Keratinocyte (primary cell): ENCODE measurements at regions not wholly inside any gene's neighbourhood (a gene's known extent, or its start where the extent isn't known, plus 50 kb on each side); places are given as distances from the start of the nearest gene placed in this dataset.

Experiments
- DNase-seq: peaks from one replicate; pipeline ENCODE4 v3.0.0-alpha.2; 2011; ENCODE audit warnings: low read depth, missing footprints, low spot score
- FAIRE-seq: peaks from 2 replicates; lab custom pipeline; 2011; peaks lifted over from hg19 to GRCh38; lab: Jason Lieb, UNC
- H2AFZ ChIP-seq: 2 replicates; pipeline ENCODE4 v1.6.0; 2012; ENCODE audit warnings: low read length, control low read depth, inconsistent platforms; ENCODE audit not compliant: control insufficient read depth
- H3K27ac ChIP-seq: 2 replicates; pipeline ENCODE4 v1.5.1; 2011; ENCODE audit warnings: low read length; ENCODE audit not compliant: control insufficient read depth, insufficient read depth
- H3K27me3 ChIP-seq: 3 replicates; pipeline ENCODE4 v1.6.0; 2011; ENCODE audit warnings: low read length; ENCODE audit not compliant: control insufficient read depth, insufficient read depth; ENCODE audit errors: extremely low read depth
- H3K36me3 ChIP-seq, 2 experiments: 2 replicates in 1 of 2; 3 replicates in 1 of 2; pipeline ENCODE4 v1.5.1; 2011; ENCODE audit warnings: low read length in 2 of 2, mild to moderate bottlenecking in 1 of 2; ENCODE audit not compliant: control insufficient read depth in 2 of 2, insufficient read depth in 2 of 2; ENCODE audit errors: extremely low read depth in 1 of 2
- H3K4me1 ChIP-seq: 3 replicates; pipeline ENCODE4 v1.5.1; 2011; ENCODE audit warnings: low read length; ENCODE audit not compliant: control insufficient read depth, insufficient read depth; ENCODE audit errors: extremely low read depth
- H3K4me2 ChIP-seq: 3 replicates; pipeline ENCODE4 v1.6.0; 2011; ENCODE audit warnings: low read depth, low read length; ENCODE audit not compliant: control insufficient read depth, insufficient read depth; ENCODE audit errors: extremely low read depth
- H3K4me3 ChIP-seq, 3 experiments: fragments of 200-600 bp in 1 of 3; sonication (generic) in 1 of 3; 2 replicates in 2 of 3; 3 replicates in 1 of 3; pipeline ENCODE4 v1.5.1; 2011 to 2016; ENCODE audit warnings: low read length in 3 of 3, mild to moderate bottlenecking in 3 of 3, control low read depth in 2 of 3, inconsistent platforms in 1 of 3, low read depth in 1 of 3, mixed read lengths in 1 of 3, mixed run types in 1 of 3, moderate library complexity in 1 of 3; ENCODE audit not compliant: control insufficient read depth in 2 of 3, insufficient read depth in 2 of 3; ENCODE audit errors: extremely low read depth in 1 of 3
- H3K79me2 ChIP-seq: 2 replicates; pipeline ENCODE4 v1.6.0; 2012; ENCODE audit warnings: low read length; ENCODE audit not compliant: control insufficient read depth, insufficient read depth
- H3K9ac ChIP-seq: 3 replicates; pipeline ENCODE4 v1.6.0; 2011; ENCODE audit warnings: low read length; ENCODE audit not compliant: control insufficient read depth, insufficient read depth; ENCODE audit errors: extremely low read depth
- H3K9me1 ChIP-seq: 3 replicates; pipeline ENCODE4 v1.6.0; 2011; ENCODE audit warnings: low read length; ENCODE audit not compliant: control insufficient read depth, insufficient read depth; ENCODE audit errors: extremely low read depth
- H3K9me3 ChIP-seq: 2 replicates; pipeline ENCODE4 v1.5.1; 2012; ENCODE audit warnings: low read depth, low read length; ENCODE audit not compliant: control insufficient read depth
- H4K20me1 ChIP-seq: 3 replicates; pipeline ENCODE4 v1.6.0; 2011; ENCODE audit warnings: low read length; ENCODE audit not compliant: control insufficient read depth, insufficient read depth; ENCODE audit errors: extremely low read depth
- EZH2 ChIP-seq: IDR thresholded peaks from one replicate; pipeline ENCODE4 v1.6.1; 2012; ENCODE audit warnings: inconsistent platforms, mild to moderate bottlenecking, low read length, moderate library complexity
- dilution Hi-C: fragments of 300-500 bp; cut with MboI; formaldehyde crosslinking; loops from one replicate; pipeline ENCODE4 v1.7.0; 2020; ENCODE audit warnings: low sequenced_read_pairs; ENCODE audit not compliant: extremely low pct_ligation_motif_present
- TF ChIP-seq, protein P1 (sequence below), 3 experiments: IDR thresholded peaks in 1 of 3; conservative IDR thresholded peaks in 1 of 3; optimal IDR thresholded peaks in 1 of 3; 2 replicates in 2 of 3; 3 replicates in 1 of 3; pipeline versions ENCODE3 to v1.5.1; 2011; ENCODE audit warnings: low read length in 3 of 3, mild to moderate bottlenecking in 3 of 3, moderate library complexity in 2 of 3, control low read depth in 1 of 3, inconsistent platforms in 1 of 3; ENCODE audit not compliant: insufficient read depth in 2 of 3; ENCODE audit errors: extremely low read depth in 1 of 3

DNA sequence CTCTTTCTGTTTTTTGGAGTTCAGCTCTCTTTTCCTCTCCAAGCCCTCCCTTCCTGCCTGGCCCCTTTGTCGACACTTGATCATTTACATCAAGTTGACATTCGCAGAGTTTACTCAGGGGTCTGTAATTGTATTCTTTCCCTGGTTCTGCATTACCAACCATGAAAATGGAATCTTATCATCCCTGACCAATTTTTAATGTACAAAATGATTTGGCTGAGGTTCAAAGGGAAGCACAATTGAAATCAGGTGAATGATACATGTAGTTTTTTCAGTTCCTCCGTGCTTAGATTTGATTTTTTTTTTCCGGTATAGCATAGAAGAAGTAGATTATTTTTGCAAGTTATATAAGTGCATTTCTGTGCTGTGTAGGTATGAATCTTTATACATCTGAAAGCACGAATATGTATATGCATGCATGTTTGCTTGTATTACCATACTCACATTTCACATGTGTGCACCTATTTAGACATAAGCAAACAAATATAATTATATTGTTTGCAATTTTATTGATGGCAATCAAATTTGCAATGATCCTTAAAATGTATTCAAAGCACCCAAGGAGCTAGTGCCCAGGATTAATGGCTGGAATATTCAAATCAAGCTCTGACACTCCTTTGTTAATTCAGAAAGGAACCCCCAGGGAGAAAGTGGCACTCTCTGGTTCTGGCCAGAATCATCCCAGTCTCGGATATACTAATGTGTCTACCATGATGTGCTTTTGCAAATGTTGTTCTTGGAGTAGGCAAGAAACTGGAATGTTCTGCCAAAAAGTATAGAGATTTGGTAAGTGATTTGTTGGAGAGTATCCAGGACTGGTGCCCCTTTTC is 189.3 kb downstream of the VRK1 start:
- FAIRE-seq: no peak
- Histone ChIP-seq H3K27me3 (no peaks in the 10 kb centered on the region), H3K4me3 (no peak overlapping the region), H3K9ac (no peak overlapping the region), H2AFZ (no peak overlapping the region), H3K9me1 (no peaks in the 10 kb centered on the region), H3K79me2 (no peaks in the 10 kb centered on the region), H3K4me2 (no peak overlapping the region), H4K20me1 (no peaks in the 10 kb centered on the region), H3K4me1 (no peaks in the 10 kb centered on the region), H3K9me3 (no peaks in the 10 kb centered on the region), H3K27ac (no peak overlapping the region), H3K36me3 (no peaks in the 10 kb centered on the region)
- TF ChIP-seq, protein P1, sequence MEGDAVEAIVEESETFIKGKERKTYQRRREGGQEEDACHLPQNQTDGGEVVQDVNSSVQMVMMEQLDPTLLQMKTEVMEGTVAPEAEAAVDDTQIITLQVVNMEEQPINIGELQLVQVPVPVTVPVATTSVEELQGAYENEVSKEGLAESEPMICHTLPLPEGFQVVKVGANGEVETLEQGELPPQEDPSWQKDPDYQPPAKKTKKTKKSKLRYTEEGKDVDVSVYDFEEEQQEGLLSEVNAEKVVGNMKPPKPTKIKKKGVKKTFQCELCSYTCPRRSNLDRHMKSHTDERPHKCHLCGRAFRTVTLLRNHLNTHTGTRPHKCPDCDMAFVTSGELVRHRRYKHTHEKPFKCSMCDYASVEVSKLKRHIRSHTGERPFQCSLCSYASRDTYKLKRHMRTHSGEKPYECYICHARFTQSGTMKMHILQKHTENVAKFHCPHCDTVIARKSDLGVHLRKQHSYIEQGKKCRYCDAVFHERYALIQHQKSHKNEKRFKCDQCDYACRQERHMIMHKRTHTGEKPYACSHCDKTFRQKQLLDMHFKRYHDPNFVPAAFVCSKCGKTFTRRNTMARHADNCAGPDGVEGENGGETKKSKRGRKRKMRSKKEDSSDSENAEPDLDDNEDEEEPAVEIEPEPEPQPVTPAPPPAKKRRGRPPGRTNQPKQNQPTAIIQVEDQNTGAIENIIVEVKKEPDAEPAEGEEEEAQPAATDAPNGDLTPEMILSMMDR (optimal IDR thresholded peaks at IDR 0.05 in 1 of 3, IDR thresholded peaks at IDR 0.05 in 1 of 3, conservative IDR thresholded peaks at IDR 0.05 in 1 of 3; ENCODE audit: extremely low read depth in 1 of 3, insufficient read depth in 2 of 3, low read length in 3 of 3): no peak
- TF ChIP-seq EZH2: no peak
- dilution Hi-C loops: no loop called here
- DNase-seq: no peak

GRCh38 chr14:96987086-96987474 is 189.9 kb downstream of the VRK1 start:
- Histone ChIP-seq H3K4me3 (no peak overlapping the region), H3K36me3 (no peaks in the 10 kb centered on the region), H3K79me2 (no peaks in the 10 kb centered on the region), H3K4me2 (no peak overlapping the region), H3K9me1 (no peaks in the 10 kb centered on the region), H3K9me3 (no peaks in the 10 kb centered on the region), H3K4me1 (no peaks in the 10 kb centered on the region), H3K9ac (no peak overlapping the region), H3K27ac (no peak overlapping the region), H2AFZ (no peak overlapping the region), H3K27me3 (no peaks in the 10 kb centered on the region), H4K20me1 (no peaks in the 10 kb centered on the region)
- no peak for FAIRE-seq
- dilution Hi-C loops: no loop called here
- TF ChIP-seq, protein P1 (optimal IDR thresholded peaks at IDR 0.05 in 1 of 3, IDR thresholded peaks at IDR 0.05 in 1 of 3, conservative IDR thresholded peaks at IDR 0.05 in 1 of 3; ENCODE audit: extremely low read depth in 1 of 3, insufficient read depth in 2 of 3, low read length in 3 of 3): no peak
- TF ChIP-seq EZH2: no peak
- no peak for DNase-seq
